Karpas-422 (cell line): ENCODE measurements at regions not wholly inside any gene's neighbourhood (a gene's known extent, or its start where the extent isn't known, plus 50 kb on each side); places are given as distances from the start of the nearest gene placed in this dataset.

Experiments used
- DNase-seq: peaks from one replicate; pipeline ENCODE4 v3.0.0-alpha.2; 2015
- H2AFZ ChIP-seq: fragments of 200-600 bp; sonication (generic); 2 replicates; pipeline ENCODE4 v1.6.1; 2014; ENCODE audit warnings: antibody characterized with exemption, low read length, mixed read lengths
- H3K27ac ChIP-seq: fragments of 200-600 bp; sonication (generic); 2 replicates; pipeline ENCODE4 v1.5.1; 2014; ENCODE audit warnings: mild to moderate bottlenecking, low read length, moderate library complexity
- H3K27me3 ChIP-seq: fragments of 200-600 bp; sonication (generic); 2 replicates; pipeline ENCODE4 v1.6.1; 2014; ENCODE audit warnings: low read length, mixed read lengths
- H3K36me3 ChIP-seq: fragments of 200-600 bp; sonication (generic); 2 replicates; pipeline ENCODE4 v1.6.1; 2014; ENCODE audit warnings: low read length, mixed read lengths; ENCODE audit not compliant: insufficient read depth
- H3K4me1 ChIP-seq: fragments of 200-600 bp; sonication (generic); 2 replicates; pipeline ENCODE4 v1.6.1; 2014; ENCODE audit warnings: mild to moderate bottlenecking, low read length, mixed read lengths
- H3K4me2 ChIP-seq: fragments of 200-600 bp; sonication (generic); 2 replicates; pipeline ENCODE4 v1.6.1; 2014; ENCODE audit warnings: low read length, low read depth, mild to moderate bottlenecking; ENCODE audit not compliant: poor library complexity, severe bottlenecking
- H3K4me3 ChIP-seq: fragments of 200-600 bp; sonication (generic); 2 replicates; pipeline ENCODE4 v1.5.1; 2014; ENCODE audit warnings: mild to moderate bottlenecking, antibody characterized with exemption, low read length, mixed read lengths
- H3K79me2 ChIP-seq: fragments of 200-600 bp; sonication (generic); 2 replicates; pipeline ENCODE4 v1.6.1; 2014; ENCODE audit warnings: mild to moderate bottlenecking, low read length, mixed read lengths
- H3K9ac ChIP-seq: fragments of 200-600 bp; sonication (generic); 2 replicates; pipeline ENCODE4 v1.6.0; 2014; ENCODE audit warnings: low read length
- H3K9me2 ChIP-seq: fragments of 200-600 bp; sonication (generic), shearing (Covaris generic); replicated peaks from 2 replicates; pipeline ENCODE4 v1.6.0; 2014; ENCODE audit warnings: mild to moderate bottlenecking, low read length, moderate library complexity; ENCODE audit not compliant: insufficient read depth
- H3K9me3 ChIP-seq: fragments of 300-700, 200-600 bp; sonication (generic); 2 replicates; pipeline ENCODE4 v1.6.1; 2014; ENCODE audit warnings: low read length, mixed read lengths
- H4K20me1 ChIP-seq: fragments of 200-600 bp; sonication (generic); 2 replicates; pipeline ENCODE4 v1.6.1; 2014; ENCODE audit warnings: mild to moderate bottlenecking, antibody characterized with exemption, low read length, low read depth; ENCODE audit not compliant: insufficient read depth

DNA sequence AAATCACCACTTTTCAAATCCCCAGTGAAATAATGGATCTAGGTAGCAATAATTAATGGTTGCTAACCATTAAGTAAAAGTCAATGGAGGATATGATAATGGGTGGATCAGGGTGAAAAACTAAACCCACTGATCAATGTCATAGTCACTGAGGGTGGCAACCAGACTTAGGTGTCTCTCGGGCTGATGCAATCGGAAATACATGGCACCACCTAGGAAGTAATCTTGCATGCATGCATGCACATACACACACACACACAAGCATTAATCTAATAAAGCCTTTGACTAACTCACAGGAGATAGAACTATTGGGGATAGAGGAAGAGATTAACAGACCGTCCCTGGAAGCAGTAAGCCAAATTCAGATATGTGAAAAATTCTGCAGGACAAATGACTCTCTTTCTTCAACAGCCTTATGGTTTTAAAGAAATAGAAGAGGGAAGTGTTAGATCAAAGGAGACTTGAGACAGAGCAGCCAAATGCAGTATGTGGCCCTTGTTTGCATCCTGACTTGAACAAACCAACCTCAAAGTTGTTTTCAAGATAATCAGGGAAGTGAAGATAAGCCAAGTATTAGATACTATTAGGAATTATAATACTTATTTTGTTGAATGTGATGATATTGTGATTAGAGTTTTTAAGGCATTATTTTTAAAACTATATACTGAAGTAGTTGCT is 186.0 kb upstream of the RMP24 start:
- peak overlapping the region; percentile 40 for H3K4me3 ChIP-seq
- H2AFZ ChIP-seq, result peak overlapping the region; percentile 34

DNA sequence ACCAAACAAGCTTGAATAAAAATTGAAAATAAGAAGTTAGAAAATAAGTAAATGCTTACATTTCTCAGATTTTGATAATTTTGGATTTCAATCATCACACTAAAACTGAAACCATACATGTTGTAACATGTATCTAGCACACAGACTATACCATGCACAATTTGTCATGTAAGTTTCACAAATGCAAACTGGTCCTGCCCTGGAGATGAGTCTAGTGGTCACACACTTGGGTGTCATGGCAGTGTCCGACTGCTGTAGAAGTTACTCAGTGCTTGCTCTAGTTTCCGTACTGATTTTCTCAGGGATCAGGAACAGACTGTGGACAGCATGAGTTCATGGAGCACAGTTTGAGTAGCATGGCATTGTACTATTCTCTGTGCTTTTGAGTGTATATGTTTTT is 182.9 kb upstream of the RMP24 start:
- Histone ChIP-seq H3K9ac (no peak overlapping the region), H3K27ac (no peak overlapping the region), H3K9me3 (no peaks in the 10 kb centered on the region), H3K9me2 (no peaks in the 10 kb centered on the region), H2AFZ (no peak overlapping the region), H3K4me2 (no peak overlapping the region), H3K79me2 (no peaks in the 10 kb centered on the region), H3K36me3 (no peaks in the 10 kb centered on the region), H3K4me3 (no peak overlapping the region), H3K4me1 (peaks cover 21% of the 10 kb centered on the region), H4K20me1 (no peaks in the 10 kb centered on the region), H3K27me3 (no peaks in the 10 kb centered on the region)
- no peak for DNase-seq

More for the DNA sequence above, 186.0 kb upstream of the RMP24 start:
- H3K27me3 ChIP-seq, result no peaks in the 10 kb centered on the region
- no peaks in the 10 kb centered on the region for H4K20me1 ChIP-seq
- no peaks in the 10 kb centered on the region for H3K79me2 ChIP-seq
- DNase-seq, result peak; percentile 82
- H3K9me3 ChIP-seq, result no peaks in the 10 kb centered on the region
- H3K4me2 ChIP-seq, result peak overlapping the region; percentile 56
- H3K36me3 ChIP-seq, result no peaks in the 10 kb centered on the region
- peak overlapping the region; percentile 84 for H3K27ac ChIP-seq
- H3K4me1 ChIP-seq, result peaks cover 21% of the 10 kb centered on the region
- H3K9ac ChIP-seq, result peak overlapping the region; percentile 50
- H3K9me2 ChIP-seq, result no peaks in the 10 kb centered on the region

GRCh38 chr18:35797948-35798347 is 174.5 kb upstream of the RMP24 start:
- H3K4me1 ChIP-seq, result peaks cover 4% of the 10 kb centered on the region; the same call in 1 of the 2 replicates
- no peaks in the 10 kb centered on the region for H3K79me2 ChIP-seq
- no peaks in the 10 kb centered on the region for H4K20me1 ChIP-seq
- H3K9me3 ChIP-seq, result no peaks in the 10 kb centered on the region
- H2AFZ ChIP-seq, result 0 out of 2 replicates have a peak overlapping the region, but pooled peaks have one; percentile 54
- no peaks in the 10 kb centered on the region for H3K27me3 ChIP-seq
- H3K4me2 ChIP-seq, result no peak overlapping the region
- H3K36me3 ChIP-seq, result no peaks in the 10 kb centered on the region
- H3K27ac ChIP-seq, result no peak overlapping the region
- H3K9me2 ChIP-seq, result no peaks in the 10 kb centered on the region
- no peak for DNase-seq
- no peak overlapping the region for H3K4me3 ChIP-seq
- H3K9ac ChIP-seq, result no peak overlapping the region

DNA sequence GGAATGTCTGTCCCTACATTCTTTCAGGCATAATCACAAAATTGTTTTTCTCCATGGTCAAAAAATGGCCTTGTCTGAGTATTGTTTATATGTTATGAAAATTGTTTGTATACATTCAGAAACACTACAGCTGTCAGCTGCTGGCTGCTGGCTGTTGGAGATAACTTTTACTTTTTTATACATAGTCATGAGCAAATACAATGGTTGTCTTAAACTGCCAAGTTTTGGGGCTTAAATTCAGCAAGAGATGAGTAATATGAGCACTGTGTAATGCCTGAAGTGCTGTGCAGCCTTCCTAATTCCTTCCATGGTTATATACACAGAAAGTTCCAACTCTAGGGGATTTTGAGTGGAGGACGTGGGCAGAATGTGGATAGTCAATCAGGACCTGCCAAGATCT is 168.9 kb upstream of the RMP24 start:
- Histone ChIP-seq H3K27me3 (no peaks in the 10 kb centered on the region), H3K4me1 (peaks cover 35% of the 10 kb centered on the region), H3K4me3 (no peak overlapping the region), H3K36me3 (no peaks in the 10 kb centered on the region), H3K9me2 (no peaks in the 10 kb centered on the region), H2AFZ (peak overlapping the region; percentile 60; the same call in 1 of the 2 replicates), H3K79me2 (no peaks in the 10 kb centered on the region), H3K9me3 (no peaks in the 10 kb centered on the region), H3K27ac (no peak overlapping the region), H3K9ac (no peak overlapping the region), H3K4me2 (no peak overlapping the region), H4K20me1 (no peaks in the 10 kb centered on the region)
- DNase-seq, result no peak

- Histone ChIP-seq H3K79me2 (no peaks in the 10 kb centered on the region), H3K27me3 (no peaks in the 10 kb centered on the region), H3K4me3 (no peak overlapping the region), H3K9me3 (no peaks in the 10 kb centered on the region), H3K27ac (no peak overlapping the region), H4K20me1 (no peaks in the 10 kb centered on the region), H3K9me2 (no peaks in the 10 kb centered on the region), H3K4me2 (no peak overlapping the region), H2AFZ (no peak overlapping the region), H3K4me1 (peaks cover 43% of the 10 kb centered on the region), H3K9ac (no peak overlapping the region), H3K36me3 (no peaks in the 10 kb centered on the region)
- DNase-seq, result no peak
Measured at GRCh38 chr18:35804377-35804776, 168.1 kb upstream of the RMP24 start.

DNA sequence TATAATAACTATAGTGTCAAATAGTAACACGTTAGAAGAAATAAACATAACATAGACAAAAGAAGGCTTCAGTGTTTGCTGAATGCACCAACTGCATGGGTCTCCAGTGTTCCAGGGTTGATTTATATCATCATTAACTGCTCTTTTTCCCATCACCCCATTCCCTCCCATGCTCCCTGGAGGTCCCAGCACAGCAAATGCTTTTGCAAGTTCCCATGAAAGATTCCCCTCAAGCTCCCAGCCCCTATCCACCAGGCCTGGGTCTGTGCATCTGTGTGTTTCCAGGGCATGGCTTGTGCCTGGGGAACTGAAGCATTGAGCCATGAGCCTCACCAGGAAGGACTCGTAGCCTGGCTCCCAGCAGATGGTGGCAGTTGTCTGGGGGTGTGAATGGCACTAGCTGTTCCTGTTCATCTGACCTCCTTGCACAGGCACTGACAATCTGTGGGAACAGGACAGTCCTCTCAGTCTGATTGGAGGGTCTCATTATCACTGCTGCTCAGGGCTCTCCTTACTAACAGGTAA is 164.6 kb upstream of the RMP24 start:
- Histone ChIP-seq H4K20me1 (no peaks in the 10 kb centered on the region), H3K9ac (no peak overlapping the region), H3K36me3 (no peaks in the 10 kb centered on the region), H3K9me2 (no peaks in the 10 kb centered on the region), H3K27me3 (no peaks in the 10 kb centered on the region), H3K4me2 (no peak overlapping the region), H3K9me3 (no peaks in the 10 kb centered on the region), H2AFZ (no peak overlapping the region), H3K4me1 (peaks cover 57% of the 10 kb centered on the region), H3K4me3 (no peak overlapping the region), H3K79me2 (no peaks in the 10 kb centered on the region), H3K27ac (peak overlapping the region; percentile 84; the same call in 1 of the 2 replicates)
- no peak for DNase-seq

DNA sequence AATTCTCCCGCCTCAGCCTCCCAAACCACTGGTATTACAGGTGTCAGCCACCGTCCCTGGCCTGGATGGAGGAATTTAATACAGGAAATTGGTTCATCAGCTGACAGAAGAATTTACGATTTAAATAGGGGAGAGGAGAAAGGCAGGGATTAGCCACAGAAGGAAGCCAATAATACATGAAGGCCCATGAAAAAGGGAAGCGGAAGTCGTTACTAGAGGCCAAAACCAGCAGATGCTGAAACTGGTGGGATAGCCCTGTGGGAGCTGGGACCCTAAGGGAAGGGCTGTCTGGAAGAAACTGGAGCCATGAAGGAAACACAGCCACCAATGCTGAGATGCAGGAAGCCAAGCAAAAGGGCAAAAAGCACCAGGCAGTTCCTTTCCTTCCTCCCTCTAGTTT is 163.7 kb upstream of the RMP24 start:
- H2AFZ ChIP-seq, result peak overlapping the region; percentile 17; the same call in 1 of the 2 replicates
- no peaks in the 10 kb centered on the region for H3K9me2 ChIP-seq
- peak; percentile 76 for DNase-seq
- no peaks in the 10 kb centered on the region for H3K9me3 ChIP-seq
- H3K4me3 ChIP-seq, result 0 out of 2 replicates have a peak overlapping the region, but pooled peaks have one; percentile 14
- H4K20me1 ChIP-seq, result no peaks in the 10 kb centered on the region
- peak overlapping the region; percentile 84 for H3K27ac ChIP-seq
- H3K79me2 ChIP-seq, result no peaks in the 10 kb centered on the region
- peaks cover 55% of the 10 kb centered on the region for H3K4me1 ChIP-seq
- H3K9ac ChIP-seq, result peak overlapping the region; percentile 56
- no peaks in the 10 kb centered on the region for H3K27me3 ChIP-seq
- no peaks in the 10 kb centered on the region for H3K36me3 ChIP-seq
- peak overlapping the region; percentile 47 for H3K4me2 ChIP-seq

DNA sequence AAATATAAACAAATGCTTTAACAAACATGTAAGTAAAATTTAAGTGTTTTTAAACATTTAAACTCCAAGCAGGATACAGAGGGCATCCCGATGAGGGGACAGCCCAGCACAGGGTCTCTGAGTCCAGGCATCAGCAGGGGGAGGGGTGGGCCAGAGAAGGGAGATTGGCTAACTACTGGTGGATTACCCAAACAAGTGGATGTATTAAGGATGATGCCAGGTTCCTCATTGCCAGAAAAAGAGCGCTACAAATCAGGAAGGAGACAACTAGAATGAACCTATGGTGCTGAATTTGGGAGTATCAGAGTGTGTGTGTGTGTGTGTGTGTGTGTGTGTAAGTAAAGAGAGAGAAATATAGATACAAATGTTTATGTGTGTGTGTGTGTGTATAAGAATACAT is 162.0 kb upstream of the RMP24 start:
- no peaks in the 10 kb centered on the region for H3K79me2 ChIP-seq
- H3K36me3 ChIP-seq, result no peaks in the 10 kb centered on the region
- no peaks in the 10 kb centered on the region for H3K9me2 ChIP-seq
- H3K4me3 ChIP-seq, result no peak overlapping the region
- peak overlapping the region; percentile 47 for H3K4me2 ChIP-seq
- H3K27ac ChIP-seq, result peak overlapping the region; percentile 84
- no peak overlapping the region for H2AFZ ChIP-seq
- DNase-seq, result no peak
- H4K20me1 ChIP-seq, result no peaks in the 10 kb centered on the region
- H3K9ac ChIP-seq, result no peak overlapping the region
- no peaks in the 10 kb centered on the region for H3K27me3 ChIP-seq
- no peaks in the 10 kb centered on the region for H3K9me3 ChIP-seq
- H3K4me1 ChIP-seq, result peaks cover 39% of the 10 kb centered on the region
